GM10266 (cell line): ENCODE measurements at regions not wholly inside any gene's neighbourhood (a gene's known extent, or its start where the extent isn't known, plus 50 kb on each side); places are given as distances from the start of the nearest gene placed in this dataset.

Experiments used
- DNase-seq: peaks from one replicate; pipeline ENCODE4 v3.0.0; 2012; ENCODE audit errors: extremely low spot score
- TF ChIP-seq, protein P1 (sequence below): IDR thresholded peaks from 2 replicates; pipeline ENCODE4 v1.5.1; 2012; ENCODE audit warnings: mild to moderate bottlenecking, low read depth; ENCODE audit not compliant: control insufficient read depth, insufficient read depth; ENCODE audit errors: missing control alignments

DNA sequence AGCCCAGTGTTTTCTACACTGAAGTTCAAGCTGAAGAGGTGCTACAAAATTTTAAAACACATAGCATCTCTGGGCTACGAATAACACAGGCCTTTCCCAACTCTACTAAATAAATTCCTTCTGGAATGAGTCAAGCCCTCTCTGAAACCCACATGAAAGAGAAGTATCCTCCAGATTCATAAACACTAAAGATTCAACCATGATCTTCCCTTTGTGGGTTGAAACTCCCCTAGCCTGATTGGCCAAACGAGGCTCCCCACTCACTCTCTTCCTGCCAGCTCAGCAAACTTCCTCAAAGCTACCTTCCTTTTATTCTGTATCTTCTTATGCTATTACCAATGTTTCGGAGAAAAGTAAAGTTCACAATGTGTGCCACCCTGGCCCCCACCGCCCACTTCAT is 95.4 kb downstream of the NKX6-1 start:
- no peak for DNase-seq
- TF ChIP-seq, protein P1, sequence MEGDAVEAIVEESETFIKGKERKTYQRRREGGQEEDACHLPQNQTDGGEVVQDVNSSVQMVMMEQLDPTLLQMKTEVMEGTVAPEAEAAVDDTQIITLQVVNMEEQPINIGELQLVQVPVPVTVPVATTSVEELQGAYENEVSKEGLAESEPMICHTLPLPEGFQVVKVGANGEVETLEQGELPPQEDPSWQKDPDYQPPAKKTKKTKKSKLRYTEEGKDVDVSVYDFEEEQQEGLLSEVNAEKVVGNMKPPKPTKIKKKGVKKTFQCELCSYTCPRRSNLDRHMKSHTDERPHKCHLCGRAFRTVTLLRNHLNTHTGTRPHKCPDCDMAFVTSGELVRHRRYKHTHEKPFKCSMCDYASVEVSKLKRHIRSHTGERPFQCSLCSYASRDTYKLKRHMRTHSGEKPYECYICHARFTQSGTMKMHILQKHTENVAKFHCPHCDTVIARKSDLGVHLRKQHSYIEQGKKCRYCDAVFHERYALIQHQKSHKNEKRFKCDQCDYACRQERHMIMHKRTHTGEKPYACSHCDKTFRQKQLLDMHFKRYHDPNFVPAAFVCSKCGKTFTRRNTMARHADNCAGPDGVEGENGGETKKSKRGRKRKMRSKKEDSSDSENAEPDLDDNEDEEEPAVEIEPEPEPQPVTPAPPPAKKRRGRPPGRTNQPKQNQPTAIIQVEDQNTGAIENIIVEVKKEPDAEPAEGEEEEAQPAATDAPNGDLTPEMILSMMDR, result no peak

DNA sequence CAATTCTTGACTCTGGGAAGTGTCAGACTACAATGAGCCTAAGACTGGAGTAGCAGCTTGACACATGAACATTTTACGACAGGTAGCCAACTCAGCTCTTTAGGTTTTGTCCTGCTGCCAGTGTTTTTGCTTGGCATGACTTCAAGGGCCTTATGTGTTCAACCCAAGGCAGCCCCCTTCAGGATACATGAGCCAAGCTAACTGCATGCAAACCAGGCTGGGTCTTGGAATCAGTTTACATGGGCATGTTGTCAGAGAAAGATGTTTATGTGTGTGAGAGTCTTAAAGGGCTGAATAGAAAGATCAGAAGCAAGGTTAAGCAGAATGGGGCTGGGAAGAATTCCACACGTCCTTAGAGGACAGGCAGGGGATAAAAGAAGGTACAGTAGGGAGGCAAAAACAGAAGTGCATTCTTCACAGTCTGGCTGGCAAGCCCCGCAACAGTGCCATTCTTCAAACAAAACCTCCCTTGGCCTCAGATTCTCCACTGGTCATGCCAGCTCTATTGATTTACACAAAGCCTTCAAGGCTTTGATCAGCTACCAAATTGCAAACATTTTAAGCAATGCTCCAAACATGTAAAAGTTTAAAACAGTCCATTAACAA is 97.3 kb downstream of the NKX6-1 start:
- DNase-seq, result no peak
- TF ChIP-seq, protein P1, result no peak

DNA sequence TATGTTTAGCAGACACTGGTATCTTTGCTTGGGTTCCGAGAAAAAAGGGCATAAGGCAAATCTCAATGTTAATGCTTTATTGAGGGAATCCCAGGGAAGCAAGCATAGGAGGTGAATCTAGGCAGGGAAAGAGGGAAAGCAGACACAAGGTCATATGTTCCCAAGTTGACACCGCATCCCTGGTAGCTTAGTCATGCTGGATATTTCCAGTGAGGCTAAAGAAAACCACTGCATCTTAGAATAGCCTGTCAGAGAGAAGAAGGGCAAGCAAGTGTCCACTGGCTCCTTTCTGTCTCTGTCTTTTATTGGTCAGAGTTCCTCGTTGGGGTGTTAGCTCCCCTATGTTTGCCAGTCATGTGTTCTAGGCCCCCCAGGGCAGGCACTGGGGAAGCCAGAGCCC is 104.7 kb downstream of the NKX6-1 start:
- TF ChIP-seq, protein P1, result no peak
- no peak for DNase-seq

DNA sequence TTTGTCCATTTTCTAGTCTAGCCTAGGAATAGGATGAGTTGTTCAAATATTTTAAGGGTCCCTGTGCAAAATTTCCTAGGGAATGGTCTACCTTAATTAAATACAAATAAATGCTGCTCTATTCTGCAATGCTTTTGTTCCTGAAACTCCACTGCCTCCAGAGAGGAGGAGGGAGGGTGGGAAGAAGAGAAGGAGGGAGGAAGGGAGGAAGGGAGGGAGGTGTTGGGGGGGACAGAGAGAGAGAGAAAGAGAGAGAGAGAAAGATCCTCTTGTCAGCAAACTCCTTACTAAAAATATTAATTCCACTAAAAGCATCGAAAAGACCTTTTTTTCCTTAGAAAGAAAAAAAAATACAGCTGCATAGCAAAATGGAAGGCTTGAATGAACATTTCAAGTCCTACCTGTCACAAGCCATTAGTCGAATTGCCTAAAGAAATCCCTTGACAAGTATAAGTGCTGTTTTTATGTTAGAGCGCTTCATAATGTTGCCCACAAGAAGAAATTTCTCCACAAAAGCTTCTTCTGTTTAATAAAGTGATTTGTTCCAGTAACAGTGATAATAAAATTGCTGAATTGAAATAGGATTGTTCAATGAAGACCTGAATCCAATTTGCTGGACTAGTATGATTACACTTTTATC is 106.0 kb downstream of the NKX6-1 start:
- DNase-seq, result no peak
- TF ChIP-seq, protein P1, result no peak

DNA sequence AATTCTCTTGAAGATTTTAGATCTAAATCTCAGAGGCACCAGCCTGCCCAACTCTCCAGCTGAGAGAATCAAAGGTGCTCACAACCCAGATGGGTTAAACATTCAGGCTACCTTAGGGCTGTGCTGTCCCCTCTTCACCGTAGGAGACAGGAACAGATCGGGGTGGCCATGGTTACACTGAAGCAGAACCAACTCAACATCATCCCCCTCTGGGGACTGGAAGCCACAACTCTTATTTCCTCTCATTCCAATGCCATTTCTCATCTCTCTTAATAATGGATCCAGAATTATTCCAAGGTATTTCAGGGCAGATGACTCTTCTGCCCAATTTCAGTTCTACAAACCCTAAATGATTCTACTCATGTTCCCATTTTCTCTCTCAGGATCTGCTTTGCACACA is 109.7 kb downstream of the NKX6-1 start:
- DNase-seq, result no peak
- TF ChIP-seq, protein P1, result no peak

DNA sequence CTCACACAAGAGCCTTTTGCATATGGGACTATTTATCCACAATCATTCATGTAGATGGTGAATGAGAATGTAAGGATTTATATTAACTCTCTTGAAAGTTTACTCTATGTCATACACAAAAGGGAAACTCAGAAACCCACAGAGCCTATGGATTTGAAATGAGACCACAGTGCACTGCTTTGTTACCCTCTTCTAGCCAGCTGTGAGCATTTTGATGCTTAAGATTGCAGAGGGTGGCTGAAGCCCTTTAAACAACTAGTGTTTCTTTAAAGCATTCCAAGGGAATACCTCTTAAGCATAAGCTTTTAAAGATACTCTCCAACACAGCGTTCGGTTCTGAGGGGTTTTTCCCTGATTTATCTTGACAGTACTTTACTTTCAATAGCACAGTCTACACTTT is 113.9 kb downstream of the NKX6-1 start:
- TF ChIP-seq, protein P1, result no peak
- no peak for DNase-seq

DNA sequence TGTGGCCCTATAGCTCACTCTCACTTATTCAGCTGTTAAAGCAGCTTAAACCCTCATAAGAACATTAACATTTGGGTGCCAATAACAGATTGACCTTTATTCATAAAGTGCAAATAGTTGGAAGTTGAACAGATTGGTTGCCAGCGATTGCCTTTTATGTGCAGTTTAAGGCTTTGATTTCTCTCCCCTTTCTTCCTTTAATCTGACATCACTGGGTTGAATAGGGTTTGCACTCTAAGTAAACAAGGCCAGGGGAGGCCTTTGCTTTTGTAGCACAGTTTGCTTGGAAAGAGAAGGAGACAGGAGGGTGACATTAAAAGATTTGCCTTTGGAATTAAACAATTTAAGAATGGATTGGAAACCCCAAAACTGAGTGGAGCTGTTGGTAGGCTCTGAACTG is 114.3 kb downstream of the NKX6-1 start:
- TF ChIP-seq, protein P1, result no peak
- DNase-seq, result no peak
